ENCODE measurements at regions not wholly inside any gene's neighbourhood (a gene's known extent, or its start where the extent isn't known, plus 50 kb on each side); places are given as distances from the start of the nearest gene placed in this dataset.

DNA sequence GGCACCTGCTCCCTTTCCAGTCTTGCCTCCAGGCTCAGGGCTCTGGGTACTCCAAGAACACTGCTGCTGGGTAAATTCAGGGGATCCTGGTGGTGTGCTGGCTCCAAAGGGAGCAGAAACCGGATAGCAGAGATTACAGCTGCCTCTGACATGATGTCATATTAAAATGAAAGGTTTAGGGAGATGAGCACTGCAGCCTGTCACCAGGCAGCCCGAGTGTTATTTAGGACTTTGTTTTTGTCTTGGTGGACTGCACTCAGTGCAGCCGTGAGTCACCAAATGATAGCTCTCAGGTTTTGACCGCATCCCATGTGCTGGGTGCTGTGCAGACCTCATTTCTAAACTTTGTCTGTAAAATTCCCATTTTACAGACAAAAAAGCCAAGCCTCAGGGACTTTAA, 266.0 kb upstream of the CRY1 start:
- 100% methylated on average over 4 of the region's 4 CpGs for WGBS (ENCODE audit: insufficient coverage)
- Histone ChIP-seq H3K4me1 (ENCODE audit: control extremely low read depth in 1 of 4, control insufficient read depth in 4 of 4, insufficient read depth in 4 of 4, low read length in 3 of 4) (peaks cover 0 to 4% (median 0%) of the 10 kb centered on the region in 4 experiments), H3K27me3 (replicated peaks in 2 of 5; ENCODE audit: control insufficient read depth in 4 of 5, insufficient read depth in 5 of 5, low read length in 4 of 5) (no peaks in the 10 kb centered on the region), H3K9me3 (ENCODE audit: control extremely low read depth in 1 of 5, control insufficient read depth in 4 of 5, insufficient read depth in 2 of 5, low read depth in 1 of 5, low read length in 4 of 5) (no peaks in the 10 kb centered on the region), H3K4me3 (ENCODE audit: control insufficient read depth in 1 of 7, extremely low read depth in 1 of 7, insufficient read depth in 4 of 7, low read depth in 2 of 7, low read length in 6 of 7) (no peak overlapping the region), H3K27ac (ENCODE audit: insufficient read depth in 1 of 2, low read depth in 1 of 2, low read length in 2 of 2, poor library complexity in 1 of 2, severe bottlenecking in 2 of 2) (no peak overlapping the region), H3K36me3 (ENCODE audit: control insufficient read depth in 4 of 4, insufficient read depth in 4 of 4, low read length in 3 of 4) (peaks cover 0 to 2% (median 0%) of the 10 kb centered on the region in 4 experiments)
- ChIA-PET POLR2A (no interaction called here), CTCF (no interaction called here)
- DNase-seq: no peak

DNA sequence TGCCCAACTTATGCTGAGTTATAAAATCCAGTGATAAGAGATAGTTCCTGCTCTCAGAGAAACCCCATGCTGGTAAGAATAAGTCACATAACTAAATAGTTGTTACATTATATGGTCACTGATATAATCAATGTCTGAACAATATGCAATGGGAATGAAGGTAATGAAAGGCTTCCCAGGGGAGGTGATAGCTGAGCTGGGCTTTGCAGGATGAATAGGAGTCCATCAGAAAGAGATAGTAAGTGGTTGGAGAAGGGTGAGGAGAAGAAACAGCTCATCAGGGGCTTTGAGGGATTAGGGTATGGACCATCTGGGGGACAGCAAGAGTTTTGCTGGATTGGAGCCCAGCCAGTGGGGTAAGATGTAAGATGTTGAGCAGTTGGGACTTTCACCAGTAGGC, 266.7 kb upstream of the CRY1 start:
- ChIA-PET CTCF (no interaction called here), POLR2A (no interaction called here)
- Histone ChIP-seq H3K9me3 (ENCODE audit: control extremely low read depth in 1 of 5, control insufficient read depth in 4 of 5, insufficient read depth in 2 of 5, low read depth in 1 of 5, low read length in 4 of 5) (no peaks in the 10 kb centered on the region), H3K27ac (ENCODE audit: insufficient read depth in 1 of 2, low read depth in 1 of 2, low read length in 2 of 2, poor library complexity in 1 of 2, severe bottlenecking in 2 of 2) (no peak overlapping the region), H3K36me3 (ENCODE audit: control insufficient read depth in 4 of 4, insufficient read depth in 4 of 4, low read length in 3 of 4) (peaks cover 0 to 2% (median 0%) of the 10 kb centered on the region in 4 experiments), H3K4me3 (ENCODE audit: control insufficient read depth in 1 of 7, extremely low read depth in 1 of 7, insufficient read depth in 4 of 7, low read depth in 2 of 7, low read length in 6 of 7) (no peak overlapping the region), H3K27me3 (replicated peaks in 2 of 5; ENCODE audit: control insufficient read depth in 4 of 5, insufficient read depth in 5 of 5, low read length in 4 of 5) (no peaks in the 10 kb centered on the region), H3K4me1 (ENCODE audit: control extremely low read depth in 1 of 4, control insufficient read depth in 4 of 4, insufficient read depth in 4 of 4, low read length in 3 of 4) (peaks cover 0 to 2% (median 0%) of the 10 kb centered on the region in 4 experiments)
- DNase-seq: no peak

DNA sequence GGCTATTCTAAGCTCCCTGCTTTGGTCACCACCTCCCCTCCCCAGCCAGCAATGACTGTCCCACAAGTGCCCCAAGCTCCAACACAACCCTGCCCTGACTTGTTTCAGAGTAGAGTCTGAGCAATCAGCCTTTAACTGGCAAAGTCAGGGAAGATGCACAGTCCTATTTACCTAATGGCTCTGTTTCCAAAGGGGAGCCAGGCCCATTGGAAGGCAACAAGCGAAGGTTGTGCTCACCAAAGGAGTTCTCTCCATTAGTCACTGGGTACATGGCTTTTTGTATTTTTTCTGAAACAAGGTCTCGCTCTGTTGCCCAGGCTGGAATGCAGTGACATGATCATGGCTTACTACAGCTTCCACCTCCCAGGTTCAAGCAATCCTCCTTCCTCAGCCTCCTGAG, 267.1 kb upstream of the CRY1 start:
- POLR2A ChIA-PET: no interaction called here
- Histone ChIP-seq H3K4me3 (ENCODE audit: control insufficient read depth in 1 of 7, extremely low read depth in 1 of 7, insufficient read depth in 4 of 7, low read depth in 2 of 7, low read length in 6 of 7) (no peak overlapping the region), H3K4me1 (ENCODE audit: control extremely low read depth in 1 of 4, control insufficient read depth in 4 of 4, insufficient read depth in 4 of 4, low read length in 3 of 4) (no peaks in the 10 kb centered on the region), H3K27ac (ENCODE audit: insufficient read depth in 1 of 2, low read depth in 1 of 2, low read length in 2 of 2, poor library complexity in 1 of 2, severe bottlenecking in 2 of 2) (no peak overlapping the region), H3K9me3 (ENCODE audit: control extremely low read depth in 1 of 5, control insufficient read depth in 4 of 5, insufficient read depth in 2 of 5, low read depth in 1 of 5, low read length in 4 of 5) (no peaks in the 10 kb centered on the region), H3K27me3 (replicated peaks in 2 of 5; ENCODE audit: control insufficient read depth in 4 of 5, insufficient read depth in 5 of 5, low read length in 4 of 5) (no peaks in the 10 kb centered on the region), H3K36me3 (ENCODE audit: control insufficient read depth in 4 of 4, insufficient read depth in 4 of 4, low read length in 3 of 4) (peaks cover 0 to 2% (median 0%) of the 10 kb centered on the region in 4 experiments)
- 100% methylated on average over 2 of the region's 2 CpGs for WGBS (ENCODE audit: insufficient coverage)
- CTCF ChIA-PET: interaction anchor here (0.9 kb wide), 1 partner anchor 251 kb away, joined by 3 read pairs; no protein-coding TSS in a partner anchor
- DNase-seq: no peak

DNA sequence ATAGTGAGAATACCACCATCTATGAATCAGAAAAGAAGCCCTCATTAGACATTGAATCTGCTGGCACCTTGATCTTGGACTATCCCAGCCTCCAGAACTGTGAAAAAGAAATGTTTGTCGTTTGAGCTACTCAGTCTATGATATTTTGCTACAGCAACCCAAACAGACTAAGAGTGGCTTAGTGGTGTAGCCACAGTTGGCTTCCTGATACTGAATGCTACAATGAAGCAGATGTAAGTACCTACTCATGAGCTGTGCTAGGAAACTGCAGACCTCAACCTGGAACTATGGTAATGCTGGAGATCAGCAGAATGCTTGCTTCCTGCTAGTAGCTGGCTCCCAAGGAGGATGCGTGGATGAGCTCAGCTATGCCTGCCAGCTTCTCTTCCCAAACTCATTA, 268.6 kb upstream of the CRY1 start:
- Histone ChIP-seq H3K4me3 (ENCODE audit: control insufficient read depth in 1 of 7, extremely low read depth in 1 of 7, insufficient read depth in 4 of 7, low read depth in 2 of 7, low read length in 6 of 7) (no peak overlapping the region), H3K27me3 (replicated peaks in 2 of 5; ENCODE audit: control insufficient read depth in 4 of 5, insufficient read depth in 5 of 5, low read length in 4 of 5) (no peaks in the 10 kb centered on the region), H3K4me1 (ENCODE audit: control extremely low read depth in 1 of 4, control insufficient read depth in 4 of 4, insufficient read depth in 4 of 4, low read length in 3 of 4) (no peaks in the 10 kb centered on the region), H3K36me3 (ENCODE audit: control insufficient read depth in 4 of 4, insufficient read depth in 4 of 4, low read length in 3 of 4) (peaks cover 0 to 2% (median 0%) of the 10 kb centered on the region in 4 experiments), H3K9me3 (ENCODE audit: control extremely low read depth in 1 of 5, control insufficient read depth in 4 of 5, insufficient read depth in 2 of 5, low read depth in 1 of 5, low read length in 4 of 5) (no peaks in the 10 kb centered on the region), H3K27ac (ENCODE audit: insufficient read depth in 1 of 2, low read depth in 1 of 2, low read length in 2 of 2, poor library complexity in 1 of 2, severe bottlenecking in 2 of 2) (no peak overlapping the region)
- CTCF ChIA-PET: interaction anchor here (1.1 to 2.3 kb wide), 3 partner anchors 10 to 33 kb away, joined by 3 to 5 read pairs (median 3); no protein-coding TSS in a partner anchor
- DNase-seq: no peak
- POLR2A ChIA-PET: no interaction called here
- 96% methylated on average over 2 of the region's 2 CpGs for WGBS (ENCODE audit: insufficient coverage)

DNA sequence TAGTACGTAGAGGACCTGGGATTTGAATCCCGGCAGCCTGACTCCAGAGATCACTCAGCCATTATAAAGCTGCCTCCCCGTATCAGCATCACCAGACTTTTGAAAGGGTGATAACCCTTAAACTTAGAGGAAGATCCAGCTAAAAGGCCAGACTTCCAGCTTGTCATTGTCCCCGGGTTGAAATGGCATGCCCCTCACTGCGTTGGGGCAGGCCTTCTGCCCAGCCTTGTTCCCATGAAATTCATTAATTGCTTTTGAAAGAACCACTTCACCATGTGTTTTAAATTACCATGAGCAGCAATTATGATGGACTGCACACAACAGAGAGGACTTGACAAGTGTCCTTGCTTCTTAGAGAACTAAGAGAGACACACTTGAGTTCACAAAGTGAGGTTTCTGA, 269.6 kb upstream of the CRY1 start:
- Histone ChIP-seq H3K9me3 (ENCODE audit: control extremely low read depth in 1 of 5, control insufficient read depth in 4 of 5, insufficient read depth in 2 of 5, low read depth in 1 of 5, low read length in 4 of 5) (no peaks in the 10 kb centered on the region), H3K4me3 (ENCODE audit: control insufficient read depth in 1 of 7, extremely low read depth in 1 of 7, insufficient read depth in 4 of 7, low read depth in 2 of 7, low read length in 6 of 7) (no peak overlapping the region), H3K27me3 (replicated peaks in 2 of 5; ENCODE audit: control insufficient read depth in 4 of 5, insufficient read depth in 5 of 5, low read length in 4 of 5) (no peaks in the 10 kb centered on the region), H3K4me1 (ENCODE audit: control extremely low read depth in 1 of 4, control insufficient read depth in 4 of 4, insufficient read depth in 4 of 4, low read length in 3 of 4) (no peaks in the 10 kb centered on the region), H3K27ac (ENCODE audit: insufficient read depth in 1 of 2, low read depth in 1 of 2, low read length in 2 of 2, poor library complexity in 1 of 2, severe bottlenecking in 2 of 2) (no peak overlapping the region), H3K36me3 (ENCODE audit: control insufficient read depth in 4 of 4, insufficient read depth in 4 of 4, low read length in 3 of 4) (no peaks in the 10 kb centered on the region)
- no peak for DNase-seq
- ChIA-PET POLR2A (no interaction called here), CTCF (interaction anchor here (0.6 to 2.3 kb wide), 5 partner anchors 9 to 39 kb away, joined by 3 to 5 read pairs (median 3); no protein-coding TSS in a partner anchor)
- WGBS (ENCODE audit: insufficient coverage): 96% methylated on average over 3 of the region's 5 CpGs

DNA sequence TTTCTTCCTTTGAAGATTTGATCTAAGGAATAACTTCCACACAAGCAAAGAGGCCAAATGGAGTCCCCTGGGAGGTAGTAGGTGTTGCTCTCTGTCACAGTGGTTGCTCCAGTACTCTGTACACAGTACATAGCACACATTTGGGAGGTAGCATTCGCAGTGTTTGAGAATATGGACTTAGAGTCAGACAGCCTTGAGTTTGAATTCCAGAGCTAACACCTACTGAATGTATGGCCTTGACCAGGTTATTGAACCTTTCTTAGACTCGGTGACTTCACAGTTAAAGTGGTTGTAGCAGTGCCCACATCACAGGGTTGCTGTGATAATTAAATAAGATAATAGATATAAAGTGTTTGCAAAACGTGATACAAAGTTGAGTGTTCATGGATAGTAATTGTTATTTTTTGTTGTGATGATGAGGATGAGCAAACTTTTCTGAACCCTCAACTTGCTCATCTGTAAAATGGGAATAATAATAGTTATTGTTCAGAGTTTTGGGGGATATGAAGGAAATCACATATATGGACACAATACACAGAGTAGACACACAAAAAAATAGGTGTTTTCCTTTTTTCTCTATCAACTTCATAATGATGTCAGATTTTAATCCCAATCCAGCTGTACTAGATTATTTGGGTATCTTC, 271.6 kb upstream of the CRY1 start:
- CTCF ChIA-PET: interaction anchor here (0.7 to 1.0 kb wide), 2 partner anchors 9 kb away, joined by 3 read pairs; no protein-coding TSS in a partner anchor

DNA sequence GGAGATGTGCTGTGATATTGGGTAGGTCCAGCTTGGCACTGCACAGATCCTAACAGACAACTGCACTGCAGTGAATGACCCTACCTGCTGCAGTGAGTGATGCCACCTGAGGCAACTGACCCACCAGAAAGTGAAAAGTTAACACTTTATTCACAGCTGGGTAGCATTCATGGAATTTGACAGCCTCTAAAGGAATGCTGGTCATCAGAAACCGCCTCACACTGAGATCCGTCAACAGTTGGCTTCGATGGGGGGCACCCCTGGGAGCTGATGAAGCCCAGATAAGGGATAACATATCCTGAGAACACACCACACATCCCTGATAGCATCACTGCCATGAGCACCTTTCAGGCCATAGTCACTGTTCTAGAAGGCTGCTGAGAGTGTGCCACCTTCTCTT, 272.4 kb upstream of the CRY1 start:
- POLR2A ChIA-PET: no interaction called here
- Histone ChIP-seq H3K27ac (ENCODE audit: insufficient read depth in 1 of 2, low read depth in 1 of 2, low read length in 2 of 2, poor library complexity in 1 of 2, severe bottlenecking in 2 of 2) (no peak overlapping the region), H3K4me3 (ENCODE audit: control insufficient read depth in 1 of 7, extremely low read depth in 1 of 7, insufficient read depth in 4 of 7, low read depth in 2 of 7, low read length in 6 of 7) (no peak overlapping the region), H3K4me1 (ENCODE audit: control extremely low read depth in 1 of 4, control insufficient read depth in 4 of 4, insufficient read depth in 4 of 4, low read length in 3 of 4) (peaks cover 0 to 13% (median 0%) of the 10 kb centered on the region in 4 experiments), H3K27me3 (replicated peaks in 2 of 5; ENCODE audit: control insufficient read depth in 4 of 5, insufficient read depth in 5 of 5, low read length in 4 of 5) (no peaks in the 10 kb centered on the region), H3K9me3 (ENCODE audit: control extremely low read depth in 1 of 5, control insufficient read depth in 4 of 5, insufficient read depth in 2 of 5, low read depth in 1 of 5, low read length in 4 of 5) (no peaks in the 10 kb centered on the region), H3K36me3 (ENCODE audit: control insufficient read depth in 4 of 4, insufficient read depth in 4 of 4, low read length in 3 of 4) (no peaks in the 10 kb centered on the region)
- CTCF ChIA-PET: interaction anchor here (0.7 kb wide), 1 partner anchor 9 kb away, joined by 3 read pairs; no protein-coding TSS in a partner anchor
- no peak for DNase-seq
- 95% methylated on average over 3 of the region's 3 CpGs for WGBS (ENCODE audit: insufficient coverage)

More for the DNA sequence above, 271.6 kb upstream of the CRY1 start:
- Histone ChIP-seq H3K4me1 (ENCODE audit: control extremely low read depth in 1 of 4, control insufficient read depth in 4 of 4, insufficient read depth in 4 of 4, low read length in 3 of 4) (peaks cover 0 to 12% (median 0%) of the 10 kb centered on the region in 4 experiments), H3K36me3 (ENCODE audit: control insufficient read depth in 4 of 4, insufficient read depth in 4 of 4, low read length in 3 of 4) (no peaks in the 10 kb centered on the region), H3K27me3 (replicated peaks in 2 of 5; ENCODE audit: control insufficient read depth in 4 of 5, insufficient read depth in 5 of 5, low read length in 4 of 5) (no peaks in the 10 kb centered on the region), H3K27ac (ENCODE audit: insufficient read depth in 1 of 2, low read depth in 1 of 2, low read length in 2 of 2, poor library complexity in 1 of 2, severe bottlenecking in 2 of 2) (no peak overlapping the region), H3K9me3 (ENCODE audit: control extremely low read depth in 1 of 5, control insufficient read depth in 4 of 5, insufficient read depth in 2 of 5, low read depth in 1 of 5, low read length in 4 of 5) (no peaks in the 10 kb centered on the region), H3K4me3 (ENCODE audit: control insufficient read depth in 1 of 7, extremely low read depth in 1 of 7, insufficient read depth in 4 of 7, low read depth in 2 of 7, low read length in 6 of 7) (no peak overlapping the region)
- 100% methylated on average over 3 of the region's 3 CpGs for WGBS (ENCODE audit: insufficient coverage)
- no peak for DNase-seq
- POLR2A ChIA-PET: no interaction called here

Data from common myeloid progenitor, CD34-positive (primary cell).